Spleen (tissue), 7 donors: ENCODE measurements at regions not wholly inside any gene's neighbourhood (a gene's known extent, or its start where the extent isn't known, plus 50 kb on each side); places are given as distances from the start of the nearest gene placed in this dataset.

Experiments used
- POLR2A ChIP-seq, 3 donors: fragments of 450-650 bp; IDR thresholded peaks; one replicate each; pipeline ENCODE4 v1.5.1; 2017; ENCODE audit warnings: antibody characterized with exemption in 3 of 3, mild to moderate bottlenecking in 1 of 3
- POLR2AphosphoS5 ChIP-seq, 3 donors: sonication (generic); formaldehyde crosslinking; IDR thresholded peaks; one replicate each; pipeline ENCODE4 v1.5.1; 2017; ENCODE audit warnings: antibody characterized with exemption in 3 of 3
- TF ChIP-seq, protein P1 (sequence below), 11 experiments: fragments of 200-600 bp in 7 of 11; fragments of 450-650 bp in 4 of 11; sonication (generic) in 4 of 11; IDR thresholded peaks in 8 of 11; conservative IDR thresholded peaks in 3 of 11; 1 replicate in 7 of 11; 2 replicates in 4 of 11; pipeline versions ENCODE4 v1.4.0 to v1.8.0; 2016 to 2021; ENCODE audit warnings: antibody characterized with exemption in 11 of 11, inconsistent platforms in 4 of 11, mild to moderate bottlenecking in 1 of 11
- donor health status: DM: no; HTN: no; CAD: no; lungs with moderate emphysema.
- donor health status: DM: no; HTN: no; CAD: no.
- donor health status: DM: no; HTN: no; CAD: no.

DNA sequence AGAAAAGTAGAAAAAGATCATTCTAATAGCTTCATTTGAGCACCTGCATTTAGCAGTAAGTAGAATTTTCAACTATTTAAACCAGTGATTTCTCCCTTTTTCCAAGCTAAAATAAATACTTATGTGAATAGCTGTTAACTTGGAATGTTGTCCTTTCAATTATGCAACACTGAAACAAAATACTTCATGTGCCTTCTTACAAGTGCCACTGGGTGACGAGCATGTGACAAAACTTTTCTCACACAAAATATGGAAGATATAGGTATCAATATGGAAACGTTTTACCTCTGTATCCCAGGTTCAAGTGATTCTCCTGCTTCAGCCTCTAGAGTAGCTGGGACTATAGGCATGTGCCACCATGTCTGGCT, 708.3 kb downstream of the STIM2 start:
- no peak for TF ChIP-seq POLR2AphosphoS5 (IDR thresholded peaks at IDR 0.05)
- TF ChIP-seq, protein P1, sequence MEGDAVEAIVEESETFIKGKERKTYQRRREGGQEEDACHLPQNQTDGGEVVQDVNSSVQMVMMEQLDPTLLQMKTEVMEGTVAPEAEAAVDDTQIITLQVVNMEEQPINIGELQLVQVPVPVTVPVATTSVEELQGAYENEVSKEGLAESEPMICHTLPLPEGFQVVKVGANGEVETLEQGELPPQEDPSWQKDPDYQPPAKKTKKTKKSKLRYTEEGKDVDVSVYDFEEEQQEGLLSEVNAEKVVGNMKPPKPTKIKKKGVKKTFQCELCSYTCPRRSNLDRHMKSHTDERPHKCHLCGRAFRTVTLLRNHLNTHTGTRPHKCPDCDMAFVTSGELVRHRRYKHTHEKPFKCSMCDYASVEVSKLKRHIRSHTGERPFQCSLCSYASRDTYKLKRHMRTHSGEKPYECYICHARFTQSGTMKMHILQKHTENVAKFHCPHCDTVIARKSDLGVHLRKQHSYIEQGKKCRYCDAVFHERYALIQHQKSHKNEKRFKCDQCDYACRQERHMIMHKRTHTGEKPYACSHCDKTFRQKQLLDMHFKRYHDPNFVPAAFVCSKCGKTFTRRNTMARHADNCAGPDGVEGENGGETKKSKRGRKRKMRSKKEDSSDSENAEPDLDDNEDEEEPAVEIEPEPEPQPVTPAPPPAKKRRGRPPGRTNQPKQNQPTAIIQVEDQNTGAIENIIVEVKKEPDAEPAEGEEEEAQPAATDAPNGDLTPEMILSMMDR (IDR thresholded peaks at IDR 0.05 in 8 of 11, conservative IDR thresholded peaks at IDR 0.05 in 3 of 11) = no peak
- TF ChIP-seq POLR2A (IDR thresholded peaks at IDR 0.05) = no peak
